Activated T-cell treated with anti-CD3 and anti-CD28 coated beads, Interleukin-2, amount 50 U/mL, for 4 hours (primary cell): ENCODE measurements at regions not wholly inside any gene's neighbourhood (a gene's known extent, or its start where the extent isn't known, plus 50 kb on each side); places are given as distances from the start of the nearest gene placed in this dataset.

ENCODE experiments used
- ATAC-seq, 2 donors: fragments of 200-7000 bp; cut with Tn5 transposase; one replicate each; pipeline ENCODE4 v1.10.0; 2021
- DNase-seq: peaks from one replicate; pipeline ENCODE4 v3.0.0-alpha.2; 2020
- H3K27me3 Mint-ChIP-seq: one replicate; pipeline ENCODE4 v1.8.0; 2021; ENCODE audit warnings: low read depth, mixed read lengths
- H3K36me3 Mint-ChIP-seq: one replicate; pipeline ENCODE4 v1.8.0; 2022; ENCODE audit warnings: mixed read lengths; ENCODE audit not compliant: insufficient read depth
- H3K4me1 Mint-ChIP-seq: one replicate; pipeline ENCODE4 v1.8.0; 2021; ENCODE audit warnings: low read depth, mixed read lengths
- H3K4me3 Mint-ChIP-seq: one replicate; pipeline ENCODE4 v1.8.0; 2021; ENCODE audit warnings: mild to moderate bottlenecking, moderate library complexity, mixed read lengths
- H3K9me3 Mint-ChIP-seq: one replicate; pipeline ENCODE4 v1.8.0; 2021; ENCODE audit warnings: mixed read lengths

GRCh38 chr12:5295151-5295550 is 136.8 kb upstream of the NTF3 start:
- no peak for ATAC-seq
- Mint-ChIP-seq H3K4me3 (no peak overlapping the region), H3K4me1 (no peaks in the 10 kb centered on the region), H3K9me3 (no peaks in the 10 kb centered on the region), H3K36me3 (no peaks in the 10 kb centered on the region), H3K27me3 (peaks cover 1% of the 10 kb centered on the region)
- no peak for DNase-seq

- Mint-ChIP-seq H3K27me3 (peaks cover 1% of the 10 kb centered on the region), H3K9me3 (no peaks in the 10 kb centered on the region), H3K4me1 (no peaks in the 10 kb centered on the region), H3K4me3 (no peak overlapping the region), H3K36me3 (no peaks in the 10 kb centered on the region)
- ATAC-seq, result no peak
- DNase-seq, result no peak
Measured at GRCh38 chr12:5295996-5296395, 135.9 kb upstream of the NTF3 start.

GRCh38 chr12:5301539-5301938 is 130.4 kb upstream of the NTF3 start:
- Mint-ChIP-seq H3K36me3 (no peaks in the 10 kb centered on the region), H3K27me3 (no peaks in the 10 kb centered on the region), H3K4me1 (no peaks in the 10 kb centered on the region), H3K4me3 (no peak overlapping the region), H3K9me3 (no peaks in the 10 kb centered on the region)
- no peak for DNase-seq
- no peak for ATAC-seq

- ATAC-seq (no peak), DNase-seq (no peak)
- no peaks in the 10 kb centered on the region for H3K27me3 Mint-ChIP-seq
- no peaks in the 10 kb centered on the region for H3K9me3 Mint-ChIP-seq
- no peak overlapping the region for H3K4me3 Mint-ChIP-seq
- no peaks in the 10 kb centered on the region for H3K36me3 Mint-ChIP-seq
- H3K4me1 Mint-ChIP-seq, result no peaks in the 10 kb centered on the region
Measured at GRCh38 chr12:5305425-5305824, 126.5 kb upstream of the NTF3 start.

GRCh38 chr12:5305886-5306545 is 125.9 kb upstream of the NTF3 start:
- H3K9me3 Mint-ChIP-seq, result no peaks in the 10 kb centered on the region
- no peaks in the 10 kb centered on the region for H3K4me1 Mint-ChIP-seq
- H3K4me3 Mint-ChIP-seq, result no peak overlapping the region
- H3K27me3 Mint-ChIP-seq, result no peaks in the 10 kb centered on the region
- DNase-seq (no peak), ATAC-seq (no peak)
- H3K36me3 Mint-ChIP-seq, result no peaks in the 10 kb centered on the region

GRCh38 chr12:5307065-5307464 is 124.8 kb upstream of the NTF3 start:
- H3K36me3 Mint-ChIP-seq, result no peaks in the 10 kb centered on the region
- no peak for DNase-seq
- no peaks in the 10 kb centered on the region for H3K4me1 Mint-ChIP-seq
- peaks cover 4% of the 10 kb centered on the region for H3K9me3 Mint-ChIP-seq
- H3K4me3 Mint-ChIP-seq, result no peak overlapping the region
- H3K27me3 Mint-ChIP-seq, result no peaks in the 10 kb centered on the region
- no peak for ATAC-seq

- Mint-ChIP-seq H3K36me3 (no peaks in the 10 kb centered on the region), H3K4me1 (no peaks in the 10 kb centered on the region), H3K9me3 (peaks cover 4% of the 10 kb centered on the region), H3K4me3 (no peak overlapping the region), H3K27me3 (no peaks in the 10 kb centered on the region)
- ATAC-seq (no peak), DNase-seq (no peak)
Measured at GRCh38 chr12:5308216-5308615, 123.7 kb upstream of the NTF3 start.

- DNase-seq (no peak), ATAC-seq (no peak)
- Mint-ChIP-seq H3K4me1 (no peaks in the 10 kb centered on the region), H3K4me3 (no peak overlapping the region), H3K9me3 (peaks cover 4% of the 10 kb centered on the region), H3K27me3 (no peaks in the 10 kb centered on the region), H3K36me3 (no peaks in the 10 kb centered on the region)
Measured at GRCh38 chr12:5308996-5309395, 122.9 kb upstream of the NTF3 start.

GRCh38 chr12:5309654-5310053 is 122.3 kb upstream of the NTF3 start:
- Mint-ChIP-seq H3K27me3 (no peaks in the 10 kb centered on the region), H3K9me3 (peaks cover 8% of the 10 kb centered on the region), H3K4me3 (no peak overlapping the region), H3K4me1 (no peaks in the 10 kb centered on the region), H3K36me3 (no peaks in the 10 kb centered on the region)
- ATAC-seq, result no peak
- DNase-seq, result no peak

GRCh38 chr12:5310151-5310550 is 121.8 kb upstream of the NTF3 start:
- no peaks in the 10 kb centered on the region for H3K4me1 Mint-ChIP-seq

GRCh38 chr12:5317556-5317955 is 114.4 kb upstream of the NTF3 start:
- Mint-ChIP-seq H3K9me3 (peaks cover 19% of the 10 kb centered on the region), H3K36me3 (no peaks in the 10 kb centered on the region), H3K4me3 (no peak overlapping the region), H3K27me3 (peaks cover 4% of the 10 kb centered on the region), H3K4me1 (no peaks in the 10 kb centered on the region)
- ATAC-seq, result no peak
- DNase-seq, result no peak

More at GRCh38 chr12:5310151-5310550, 121.8 kb upstream of the NTF3 start:
- Mint-ChIP-seq H3K9me3 (peaks cover 8% of the 10 kb centered on the region), H3K4me3 (no peak overlapping the region), H3K27me3 (no peaks in the 10 kb centered on the region), H3K36me3 (no peaks in the 10 kb centered on the region)
- no peak for DNase-seq
- no peak for ATAC-seq

- Mint-ChIP-seq H3K4me3 (no peak overlapping the region), H3K4me1 (no peaks in the 10 kb centered on the region), H3K9me3 (peaks cover 19% of the 10 kb centered on the region), H3K27me3 (peaks cover 4% of the 10 kb centered on the region), H3K36me3 (no peaks in the 10 kb centered on the region)
- DNase-seq, result no peak
- ATAC-seq, result no peak
Measured at GRCh38 chr12:5318874-5319273, 113.0 kb upstream of the NTF3 start.

- ATAC-seq, result no peak
- peaks cover 7% of the 10 kb centered on the region for H3K9me3 Mint-ChIP-seq
- H3K4me1 Mint-ChIP-seq, result no peaks in the 10 kb centered on the region
- DNase-seq, result no peak
- no peaks in the 10 kb centered on the region for H3K36me3 Mint-ChIP-seq
- no peaks in the 10 kb centered on the region for H3K27me3 Mint-ChIP-seq
- no peak overlapping the region for H3K4me3 Mint-ChIP-seq
Measured at GRCh38 chr12:5328669-5329517, 103.0 kb upstream of the NTF3 start.

GRCh38 chr12:5332551-5332950 is 99.4 kb upstream of the NTF3 start:
- no peaks in the 10 kb centered on the region for H3K36me3 Mint-ChIP-seq
- H3K9me3 Mint-ChIP-seq, result no peaks in the 10 kb centered on the region
- DNase-seq (no peak), ATAC-seq (no peak)
- no peaks in the 10 kb centered on the region for H3K4me1 Mint-ChIP-seq
- no peak overlapping the region for H3K4me3 Mint-ChIP-seq
- no peaks in the 10 kb centered on the region for H3K27me3 Mint-ChIP-seq

- DNase-seq, result no peak
- Mint-ChIP-seq H3K27me3 (no peaks in the 10 kb centered on the region), H3K9me3 (no peaks in the 10 kb centered on the region)
Measured at GRCh38 chr12:5333096-5333495, 98.8 kb upstream of the NTF3 start.

More at GRCh38 chr12:5333096-5333495, 98.8 kb upstream of the NTF3 start:
- Mint-ChIP-seq H3K4me1 (no peaks in the 10 kb centered on the region), H3K36me3 (no peaks in the 10 kb centered on the region), H3K4me3 (no peak overlapping the region)
- ATAC-seq, result no peak
